ENCODE measurements at regions not wholly inside any gene's neighbourhood (a gene's known extent, or its start where the extent isn't known, plus 50 kb on each side); places are given as distances from the start of the nearest gene placed in this dataset.

DNA sequence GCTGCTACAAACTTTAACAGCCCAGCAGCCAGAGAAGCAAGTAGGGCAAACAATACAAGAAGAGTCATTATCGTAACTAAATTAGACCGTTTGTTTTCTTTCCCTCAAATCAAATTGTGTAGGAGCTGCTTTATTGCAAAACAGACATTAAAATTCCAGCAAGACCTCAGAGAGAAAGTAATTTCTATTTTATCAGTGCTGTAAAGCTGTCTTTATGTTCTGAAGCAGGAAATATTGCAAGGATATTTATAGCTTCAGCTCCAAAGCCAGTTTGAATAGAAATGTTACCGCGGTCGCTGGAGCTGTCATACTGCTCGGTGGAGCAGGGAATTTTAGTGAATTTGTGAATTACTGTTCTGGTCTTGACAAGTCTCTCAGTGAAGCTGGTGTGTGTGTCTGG, 503.8 kb upstream of the PLXNA2 start:
- H3K27ac Mint-ChIP-seq: no peak overlapping the region
- Histone ChIP-seq H3K4me2 (no peak overlapping the region), H3K9me2 (ENCODE audit: insufficient read depth) (no peaks in the 10 kb centered on the region; the same call in 1 of the 2 replicates)

More for the DNA sequence above, 503.8 kb upstream of the PLXNA2 start:
- no peaks in the 10 kb centered on the region for H3F3A ChIP-seq (replicated peaks; ENCODE audit: low read depth)
- H3K36me3 Mint-ChIP-seq (ENCODE audit: low read depth): no peaks in the 10 kb centered on the region
- DNase-seq (ENCODE audit: low spot score): no peak
- H3K27me3 ChIP-seq (ENCODE audit: insufficient read depth): no peaks in the 10 kb centered on the region
- no peaks in the 10 kb centered on the region for H3K4me1 Mint-ChIP-seq
- no peak overlapping the region for H3K4me3 ChIP-seq
- no peaks in the 10 kb centered on the region for H3K79me2 ChIP-seq (replicated peaks; ENCODE audit: insufficient read depth)
- no peak overlapping the region for H3K4me3 Mint-ChIP-seq
- TF ChIP-seq NANOG (IDR thresholded peaks at IDR 0.05; ENCODE audit: borderline replicate concordance) (no peak), POLR2AphosphoS5 (IDR thresholded peaks at IDR 0.05; ENCODE audit: low read depth) (no peak), CREB1 (CRISPR knock-in tag; IDR thresholded peaks at IDR 0.05; ENCODE audit: low read depth) (no peak), JUNB (IDR thresholded peaks at IDR 0.05; ENCODE audit: unreplicated experiment) (no peak), EZH2 (IDR thresholded peaks at IDR 0.05; ENCODE audit: low read depth, unreplicated experiment) (no peak), CTCF (conservative IDR thresholded peaks at IDR 0.05; ENCODE audit: low read depth in 2 of 2) (no peak), STAT1 (IDR thresholded peaks at IDR 0.05; ENCODE audit: unreplicated experiment) (no peak), EZH2phosphoT487 (IDR thresholded peaks at IDR 0.05; ENCODE audit: unreplicated experiment) (no peak), ZNF331 (CRISPR knock-in tag; IDR thresholded peaks at IDR 0.05; ENCODE audit: low read depth) (no peak), ZNF114 (CRISPR knock-in tag; IDR thresholded peaks at IDR 0.05) (no peak)
- TF ChIP-seq, protein P1, sequence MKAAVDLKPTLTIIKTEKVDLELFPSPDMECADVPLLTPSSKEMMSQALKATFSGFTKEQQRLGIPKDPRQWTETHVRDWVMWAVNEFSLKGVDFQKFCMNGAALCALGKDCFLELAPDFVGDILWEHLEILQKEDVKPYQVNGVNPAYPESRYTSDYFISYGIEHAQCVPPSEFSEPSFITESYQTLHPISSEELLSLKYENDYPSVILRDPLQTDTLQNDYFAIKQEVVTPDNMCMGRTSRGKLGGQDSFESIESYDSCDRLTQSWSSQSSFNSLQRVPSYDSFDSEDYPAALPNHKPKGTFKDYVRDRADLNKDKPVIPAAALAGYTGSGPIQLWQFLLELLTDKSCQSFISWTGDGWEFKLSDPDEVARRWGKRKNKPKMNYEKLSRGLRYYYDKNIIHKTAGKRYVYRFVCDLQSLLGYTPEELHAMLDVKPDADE (IDR thresholded peaks at IDR 0.05): no peak
- TF ChIP-seq, protein P2, sequence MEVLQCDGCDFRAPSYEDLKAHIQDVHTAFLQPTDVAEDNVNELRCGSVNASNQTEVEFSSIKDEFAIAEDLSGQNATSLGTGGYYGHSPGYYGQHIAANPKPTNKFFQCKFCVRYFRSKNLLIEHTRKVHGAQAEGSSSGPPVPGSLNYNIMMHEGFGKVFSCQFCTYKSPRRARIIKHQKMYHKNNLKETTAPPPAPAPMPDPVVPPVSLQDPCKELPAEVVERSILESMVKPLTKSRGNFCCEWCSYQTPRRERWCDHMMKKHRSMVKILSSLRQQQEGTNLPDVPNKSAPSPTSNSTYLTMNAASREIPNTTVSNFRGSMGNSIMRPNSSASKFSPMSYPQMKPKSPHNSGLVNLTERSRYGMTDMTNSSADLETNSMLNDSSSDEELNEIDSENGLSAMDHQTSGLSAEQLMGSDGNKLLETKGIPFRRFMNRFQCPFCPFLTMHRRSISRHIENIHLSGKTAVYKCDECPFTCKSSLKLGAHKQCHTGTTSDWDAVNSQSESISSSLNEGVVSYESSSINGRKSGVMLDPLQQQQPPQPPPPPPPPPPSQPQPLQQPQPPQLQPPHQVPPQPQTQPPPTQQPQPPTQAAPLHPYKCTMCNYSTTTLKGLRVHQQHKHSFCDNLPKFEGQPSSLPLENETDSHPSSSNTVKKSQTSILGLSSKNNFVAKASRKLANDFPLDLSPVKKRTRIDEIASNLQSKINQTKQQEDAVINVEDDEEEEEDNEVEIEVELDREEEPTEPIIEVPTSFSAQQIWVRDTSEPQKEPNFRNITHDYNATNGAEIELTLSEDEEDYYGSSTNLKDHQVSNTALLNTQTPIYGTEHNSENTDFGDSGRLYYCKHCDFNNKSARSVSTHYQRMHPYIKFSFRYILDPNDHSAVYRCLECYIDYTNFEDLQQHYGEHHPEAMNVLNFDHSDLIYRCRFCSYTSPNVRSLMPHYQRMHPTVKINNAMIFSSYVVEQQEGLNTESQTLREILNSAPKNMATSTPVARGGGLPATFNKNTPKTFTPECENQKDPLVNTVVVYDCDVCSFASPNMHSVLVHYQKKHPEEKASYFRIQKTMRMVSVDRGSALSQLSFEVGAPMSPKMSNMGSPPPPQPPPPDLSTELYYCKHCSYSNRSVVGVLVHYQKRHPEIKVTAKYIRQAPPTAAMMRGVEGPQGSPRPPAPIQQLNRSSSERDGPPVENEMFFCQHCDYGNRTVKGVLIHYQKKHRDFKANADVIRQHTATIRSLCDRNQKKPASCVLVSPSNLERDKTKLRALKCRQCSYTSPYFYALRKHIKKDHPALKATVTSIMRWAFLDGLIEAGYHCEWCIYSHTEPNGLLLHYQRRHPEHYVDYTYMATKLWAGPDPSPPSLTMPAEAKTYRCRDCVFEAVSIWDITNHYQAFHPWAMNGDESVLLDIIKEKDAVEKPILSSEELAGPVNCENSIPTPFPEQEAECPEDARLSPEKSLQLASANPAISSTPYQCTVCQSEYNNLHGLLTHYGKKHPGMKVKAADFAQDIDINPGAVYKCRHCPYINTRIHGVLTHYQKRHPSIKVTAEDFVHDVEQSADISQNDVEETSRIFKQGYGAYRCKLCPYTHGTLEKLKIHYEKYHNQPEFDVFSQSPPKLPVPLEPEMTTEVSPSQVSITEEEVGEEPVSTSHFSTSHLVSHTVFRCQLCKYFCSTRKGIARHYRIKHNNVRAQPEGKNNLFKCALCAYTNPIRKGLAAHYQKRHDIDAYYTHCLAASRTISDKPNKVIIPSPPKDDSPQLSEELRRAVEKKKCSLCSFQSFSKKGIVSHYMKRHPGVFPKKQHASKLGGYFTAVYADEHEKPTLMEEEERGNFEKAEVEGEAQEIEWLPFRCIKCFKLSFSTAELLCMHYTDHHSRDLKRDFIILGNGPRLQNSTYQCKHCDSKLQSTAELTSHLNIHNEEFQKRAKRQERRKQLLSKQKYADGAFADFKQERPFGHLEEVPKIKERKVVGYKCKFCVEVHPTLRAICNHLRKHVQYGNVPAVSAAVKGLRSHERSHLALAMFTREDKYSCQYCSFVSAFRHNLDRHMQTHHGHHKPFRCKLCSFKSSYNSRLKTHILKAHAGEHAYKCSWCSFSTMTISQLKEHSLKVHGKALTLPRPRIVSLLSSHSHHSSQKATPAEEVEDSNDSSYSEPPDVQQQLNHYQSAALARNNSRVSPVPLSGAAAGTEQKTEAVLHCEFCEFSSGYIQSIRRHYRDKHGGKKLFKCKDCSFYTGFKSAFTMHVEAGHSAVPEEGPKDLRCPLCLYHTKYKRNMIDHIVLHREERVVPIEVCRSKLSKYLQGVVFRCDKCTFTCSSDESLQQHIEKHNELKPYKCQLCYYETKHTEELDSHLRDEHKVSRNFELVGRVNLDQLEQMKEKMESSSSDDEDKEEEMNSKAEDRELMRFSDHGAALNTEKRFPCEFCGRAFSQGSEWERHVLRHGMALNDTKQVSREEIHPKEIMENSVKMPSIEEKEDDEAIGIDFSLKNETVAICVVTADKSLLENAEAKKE (CRISPR knock-in tag; IDR thresholded peaks at IDR 0.05): no peak
- TF ChIP-seq, protein P3, sequence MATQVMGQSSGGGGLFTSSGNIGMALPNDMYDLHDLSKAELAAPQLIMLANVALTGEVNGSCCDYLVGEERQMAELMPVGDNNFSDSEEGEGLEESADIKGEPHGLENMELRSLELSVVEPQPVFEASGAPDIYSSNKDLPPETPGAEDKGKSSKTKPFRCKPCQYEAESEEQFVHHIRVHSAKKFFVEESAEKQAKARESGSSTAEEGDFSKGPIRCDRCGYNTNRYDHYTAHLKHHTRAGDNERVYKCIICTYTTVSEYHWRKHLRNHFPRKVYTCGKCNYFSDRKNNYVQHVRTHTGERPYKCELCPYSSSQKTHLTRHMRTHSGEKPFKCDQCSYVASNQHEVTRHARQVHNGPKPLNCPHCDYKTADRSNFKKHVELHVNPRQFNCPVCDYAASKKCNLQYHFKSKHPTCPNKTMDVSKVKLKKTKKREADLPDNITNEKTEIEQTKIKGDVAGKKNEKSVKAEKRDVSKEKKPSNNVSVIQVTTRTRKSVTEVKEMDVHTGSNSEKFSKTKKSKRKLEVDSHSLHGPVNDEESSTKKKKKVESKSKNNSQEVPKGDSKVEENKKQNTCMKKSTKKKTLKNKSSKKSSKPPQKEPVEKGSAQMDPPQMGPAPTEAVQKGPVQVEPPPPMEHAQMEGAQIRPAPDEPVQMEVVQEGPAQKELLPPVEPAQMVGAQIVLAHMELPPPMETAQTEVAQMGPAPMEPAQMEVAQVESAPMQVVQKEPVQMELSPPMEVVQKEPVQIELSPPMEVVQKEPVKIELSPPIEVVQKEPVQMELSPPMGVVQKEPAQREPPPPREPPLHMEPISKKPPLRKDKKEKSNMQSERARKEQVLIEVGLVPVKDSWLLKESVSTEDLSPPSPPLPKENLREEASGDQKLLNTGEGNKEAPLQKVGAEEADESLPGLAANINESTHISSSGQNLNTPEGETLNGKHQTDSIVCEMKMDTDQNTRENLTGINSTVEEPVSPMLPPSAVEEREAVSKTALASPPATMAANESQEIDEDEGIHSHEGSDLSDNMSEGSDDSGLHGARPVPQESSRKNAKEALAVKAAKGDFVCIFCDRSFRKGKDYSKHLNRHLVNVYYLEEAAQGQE (IDR thresholded peaks at IDR 0.05; ENCODE audit: unreplicated experiment): no peak
- H3K9me3 Mint-ChIP-seq: no peaks in the 10 kb centered on the region
- H3K27me3 Mint-ChIP-seq (ENCODE audit: insufficient read depth, low read depth, poor library complexity): no peaks in the 10 kb centered on the region
- no peak overlapping the region for H3K27ac ChIP-seq (ENCODE audit: low read depth)
- no peaks in the 10 kb centered on the region for H4K20me1 ChIP-seq (replicated peaks; ENCODE audit: insufficient read depth)
- no peaks in the 10 kb centered on the region for H3K36me3 ChIP-seq (ENCODE audit: insufficient read depth)
- no peak overlapping the region; the same call in 1 of the 2 replicates for H2AFZ ChIP-seq
- ATAC-seq: no peak
- no peaks in the 10 kb centered on the region for H3K4me1 ChIP-seq (ENCODE audit: insufficient read depth)

All from GM23338 (cell line).